ENCODE measurements at regions not wholly inside any gene's neighbourhood (a gene's known extent, or its start where the extent isn't known, plus 50 kb on each side); places are given as distances from the start of the nearest gene placed in this dataset.

GRCh38 chr19:29309637-29310036 is 96.7 kb upstream of the UQCRFS1 start:
- TF ChIP-seq POLR2A (IDR thresholded peaks at IDR 0.05), result no peak
- no peak for TF ChIP-seq POLR2AphosphoS5 (IDR thresholded peaks at IDR 0.05)
- TF ChIP-seq, protein P1, sequence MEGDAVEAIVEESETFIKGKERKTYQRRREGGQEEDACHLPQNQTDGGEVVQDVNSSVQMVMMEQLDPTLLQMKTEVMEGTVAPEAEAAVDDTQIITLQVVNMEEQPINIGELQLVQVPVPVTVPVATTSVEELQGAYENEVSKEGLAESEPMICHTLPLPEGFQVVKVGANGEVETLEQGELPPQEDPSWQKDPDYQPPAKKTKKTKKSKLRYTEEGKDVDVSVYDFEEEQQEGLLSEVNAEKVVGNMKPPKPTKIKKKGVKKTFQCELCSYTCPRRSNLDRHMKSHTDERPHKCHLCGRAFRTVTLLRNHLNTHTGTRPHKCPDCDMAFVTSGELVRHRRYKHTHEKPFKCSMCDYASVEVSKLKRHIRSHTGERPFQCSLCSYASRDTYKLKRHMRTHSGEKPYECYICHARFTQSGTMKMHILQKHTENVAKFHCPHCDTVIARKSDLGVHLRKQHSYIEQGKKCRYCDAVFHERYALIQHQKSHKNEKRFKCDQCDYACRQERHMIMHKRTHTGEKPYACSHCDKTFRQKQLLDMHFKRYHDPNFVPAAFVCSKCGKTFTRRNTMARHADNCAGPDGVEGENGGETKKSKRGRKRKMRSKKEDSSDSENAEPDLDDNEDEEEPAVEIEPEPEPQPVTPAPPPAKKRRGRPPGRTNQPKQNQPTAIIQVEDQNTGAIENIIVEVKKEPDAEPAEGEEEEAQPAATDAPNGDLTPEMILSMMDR (IDR thresholded peaks at IDR 0.05), result no peak
- no peak for TF ChIP-seq EP300 (IDR thresholded peaks at IDR 0.05; ENCODE audit: low read depth)
